SK-N-SH treated with all-trans-retinoic acid at 6 μM for 48 hours (cell line): ENCODE measurements at regions not wholly inside any gene's neighbourhood (a gene's known extent, or its start where the extent isn't known, plus 50 kb on each side); places are given as distances from the start of the nearest gene placed in this dataset.

Experiments
- ATAC-seq: fragments of 200-7000 bp; cut with Tn5 transposase; 3 replicates; pipeline ENCODE4 v1.9.1; 2020; ENCODE audit warnings: mild to moderate bottlenecking, moderate library complexity
- ARNTL ChIP-seq: fragments of 450-650 bp; formaldehyde crosslinking; IDR thresholded peaks from 2 replicates; pipeline ENCODE4 v1.5.0; 2020; ENCODE audit warnings: low read depth, mild to moderate bottlenecking, moderate library complexity, borderline replicate concordance
- BACH2 ChIP-seq: fragments of 250-450 bp; sonication (Bioruptor Pico); IDR thresholded peaks from 2 replicates; pipeline ENCODE4 v1.9.0; 2021; ENCODE audit warnings: mild to moderate bottlenecking, borderline replicate concordance
- CREB5 ChIP-seq: fragments of 250-450 bp; sonication (Bioruptor Pico); IDR thresholded peaks from 2 replicates; pipeline ENCODE4 v1.5.1; 2020; ENCODE audit warnings: low read depth, mild to moderate bottlenecking, moderate library complexity
- CSDC2 ChIP-seq: fragments of 250-450 bp; sonication (Bioruptor Pico); IDR thresholded peaks from 2 replicates; pipeline ENCODE4 v1.5.0; 2020; ENCODE audit warnings: mild to moderate bottlenecking, moderate library complexity
- CSRNP3 ChIP-seq: fragments of 250-450 bp; sonication (Bioruptor Pico); IDR thresholded peaks from 2 replicates; pipeline ENCODE4 v1.5.1; 2021; ENCODE audit warnings: mild to moderate bottlenecking, moderate library complexity
- ESRRG ChIP-seq: fragments of 250-450 bp; sonication (Bioruptor Pico); IDR thresholded peaks from 2 replicates; pipeline ENCODE4 v1.6.1; 2021; ENCODE audit warnings: mild to moderate bottlenecking
- GLIS3 ChIP-seq: fragments of 250-450 bp; sonication (Bioruptor Pico); IDR thresholded peaks from 2 replicates; pipeline ENCODE4 v1.5.0; 2020; ENCODE audit warnings: mild to moderate bottlenecking, moderate library complexity
- ISL1 ChIP-seq: fragments of 250-450 bp; sonication (Bioruptor Pico); IDR thresholded peaks from 2 replicates; pipeline ENCODE4 v2.1.2; 2022; ENCODE audit warnings: mild to moderate bottlenecking, moderate library complexity
- OSR1 ChIP-seq: fragments of 250-450 bp; sonication (Bioruptor Pico); IDR thresholded peaks from 2 replicates; pipeline ENCODE4 v1.8.0; 2022; ENCODE audit warnings: moderate library complexity, mild to moderate bottlenecking, inconsistent platforms
- PATZ1 ChIP-seq: fragments of 250-450 bp; sonication (Bioruptor Pico); IDR thresholded peaks from 2 replicates; pipeline ENCODE4 v1.8.0; 2020; ENCODE audit warnings: mild to moderate bottlenecking, moderate library complexity, borderline replicate concordance
- POU6F1 ChIP-seq: fragments of 250-450 bp; sonication (Bioruptor Pico); IDR thresholded peaks from 2 replicates; pipeline ENCODE4 v1.8.0; 2021; ENCODE audit warnings: low read depth, mild to moderate bottlenecking, moderate library complexity, borderline replicate concordance
- PPARA ChIP-seq: fragments of 250-450 bp; sonication (Bioruptor Pico); IDR thresholded peaks from 2 replicates; pipeline ENCODE4 v1.5.0; 2020; ENCODE audit warnings: mild to moderate bottlenecking, borderline replicate concordance
- RARB ChIP-seq: fragments of 250-450 bp; sonication (Bioruptor Pico); IDR thresholded peaks from 2 replicates; pipeline ENCODE4 v1.8.0; 2021; ENCODE audit warnings: mild to moderate bottlenecking, moderate library complexity
- SNAI2 ChIP-seq: fragments of 250-450 bp; sonication (Bioruptor Pico); IDR thresholded peaks from 2 replicates; pipeline ENCODE4 v1.5.0; 2020; ENCODE audit warnings: mild to moderate bottlenecking, moderate library complexity
- TCF4 ChIP-seq: fragments of 250-450 bp; sonication (Bioruptor Pico); IDR thresholded peaks from 2 replicates; pipeline ENCODE4 v1.8.0; 2021; ENCODE audit warnings: mild to moderate bottlenecking, moderate library complexity, borderline replicate concordance
- TOX ChIP-seq: fragments of 250-450 bp; sonication (Bioruptor Pico); IDR thresholded peaks from 2 replicates; pipeline ENCODE4 v1.8.0; 2021; ENCODE audit warnings: mild to moderate bottlenecking, moderate library complexity, borderline replicate concordance
- TSHZ2 ChIP-seq: fragments of 250-450 bp; sonication (Bioruptor Pico); IDR thresholded peaks from 2 replicates; pipeline ENCODE4 v1.5.0; 2020; ENCODE audit warnings: mild to moderate bottlenecking, moderate library complexity
- ZC3H10 ChIP-seq: fragments of 250-450 bp; sonication (Bioruptor Pico); IDR thresholded peaks from 2 replicates; pipeline ENCODE4 v1.5.1; 2021; ENCODE audit warnings: mild to moderate bottlenecking, moderate library complexity
- ZFP3 ChIP-seq: fragments of 250-450 bp; sonication (Bioruptor Pico); IDR thresholded peaks from 2 replicates; pipeline ENCODE4 v1.5.0; 2020; ENCODE audit warnings: mild to moderate bottlenecking, moderate library complexity
- ZFP30 ChIP-seq: fragments of 450-650 bp; formaldehyde crosslinking; IDR thresholded peaks from 2 replicates; pipeline ENCODE4 v1.5.0; 2022; ENCODE audit warnings: mild to moderate bottlenecking, moderate library complexity
- ZNF565 ChIP-seq: fragments of 450-650 bp; formaldehyde crosslinking; conservative IDR thresholded peaks from 2 replicates; pipeline ENCODE4 v1.5.0; 2020; ENCODE audit warnings: low read depth, mild to moderate bottlenecking, moderate library complexity
- ZNF70 ChIP-seq: fragments of 450-650 bp; formaldehyde crosslinking; IDR thresholded peaks from 2 replicates; pipeline ENCODE4 v1.5.0; 2020; ENCODE audit warnings: mild to moderate bottlenecking, moderate library complexity
- ZNF8 ChIP-seq: fragments of 450-650 bp; formaldehyde crosslinking; IDR thresholded peaks from 2 replicates; pipeline ENCODE4 v1.5.0; 2020; ENCODE audit warnings: mild to moderate bottlenecking, moderate library complexity

GRCh38 chr20:53692465-53693067, 98.9 kb upstream of the ZNF217 start:
- no peak for TF ChIP-seq TOX (CRISPR knock-in tag)
- TF ChIP-seq TSHZ2 (CRISPR knock-in tag) = no peak
- no peak for TF ChIP-seq GLIS3 (CRISPR knock-in tag)
- TF ChIP-seq POU6F1 = no peak
- no peak for TF ChIP-seq ISL1 (CRISPR knock-in tag)
- TF ChIP-seq ESRRG (CRISPR knock-in tag) = no peak
- no peak for TF ChIP-seq ZNF70 (CRISPR knock-in tag)
- TF ChIP-seq PATZ1 (CRISPR knock-in tag) = no peak
- TF ChIP-seq OSR1 (CRISPR knock-in tag) = no peak
- no peak for TF ChIP-seq PPARA (CRISPR knock-in tag)
- TF ChIP-seq CREB5 = no peak
- TF ChIP-seq RARB (CRISPR knock-in tag) = no peak
- no peak for TF ChIP-seq CSRNP3
- TF ChIP-seq ZFP3 (CRISPR knock-in tag) = no peak
- no peak for TF ChIP-seq ZNF8 (CRISPR knock-in tag)
- TF ChIP-seq ARNTL = no peak
- TF ChIP-seq ZFP30 = no peak
- TF ChIP-seq SNAI2 (CRISPR knock-in tag) = no peak
- TF ChIP-seq, all 23 proteins: peak for 0
- ATAC-seq = peak; percentile 40; the same call in 1 of the 3 replicates

GRCh38 chr20:53691811-53692192, 98.2 kb upstream of the ZNF217 start:
- ATAC-seq = no peak
- TF ChIP-seq ZC3H10 (no peak), SNAI2 (CRISPR knock-in tag) (no peak), BACH2 (no peak), ZNF8 (CRISPR knock-in tag) (no peak), CSRNP3 (no peak), ESRRG (CRISPR knock-in tag) (no peak), ZNF70 (CRISPR knock-in tag) (no peak), RARB (CRISPR knock-in tag) (no peak), CREB5 (no peak), TCF4 (CRISPR knock-in tag) (no peak), ZFP3 (CRISPR knock-in tag) (no peak), OSR1 (CRISPR knock-in tag) (no peak), CSDC2 (CRISPR knock-in tag) (no peak), ZNF565 (CRISPR knock-in tag) (no peak), ARNTL (no peak), ISL1 (CRISPR knock-in tag) (no peak), ZFP30 (no peak), PATZ1 (CRISPR knock-in tag) (no peak)
